Lower leg skin (tissue), 4 donors: ENCODE measurements at regions not wholly inside any gene's neighbourhood (a gene's known extent, or its start where the extent isn't known, plus 50 kb on each side); places are given as distances from the start of the nearest gene placed in this dataset.

Source experiments
- DNase-seq, 2 donors: peaks; one replicate each; pipeline ENCODE4 v3.0.0-alpha.2; 2019; ENCODE audit warnings: low spot score in 2 of 2
- H3K4me3 ChIP-seq: fragments of 200-600 bp; sonication (generic); 2 replicates; pipeline ENCODE4 v1.5.1; 2017; ENCODE audit warnings: mild to moderate bottlenecking, low read depth; ENCODE audit not compliant: poor library complexity, severe bottlenecking
- POLR2A ChIP-seq, 2 donors: fragments of 450-650 bp; IDR thresholded peaks; one replicate each; pipeline ENCODE4 v1.6.1; 2016 to 2017; ENCODE audit warnings: antibody characterized with exemption in 2 of 2, mild to moderate bottlenecking in 1 of 2, moderate library complexity in 1 of 2
- WGBS, 2 donors: methylation state at CpG; one replicate each; pipeline ENCODE4 v1.1.5; 2018; 5-methylcytosine and 5-hydroxymethylcytosine counted together
- intact Hi-C: fragments of 100-400 bp; cut with DNase I; formaldehyde crosslinking; loops from one replicate; pipeline ENCODE4 v1.15.0; 2023; ENCODE audit warnings: low total_unique reads
- TF ChIP-seq, protein P1 (sequence below), 3 donors: fragments of 450-650 bp; IDR thresholded peaks; one replicate each; pipeline ENCODE4 v1.5.1; 2016; ENCODE audit warnings: antibody characterized with exemption in 3 of 3, mild to moderate bottlenecking in 3 of 3, moderate library complexity in 2 of 3

DNA sequence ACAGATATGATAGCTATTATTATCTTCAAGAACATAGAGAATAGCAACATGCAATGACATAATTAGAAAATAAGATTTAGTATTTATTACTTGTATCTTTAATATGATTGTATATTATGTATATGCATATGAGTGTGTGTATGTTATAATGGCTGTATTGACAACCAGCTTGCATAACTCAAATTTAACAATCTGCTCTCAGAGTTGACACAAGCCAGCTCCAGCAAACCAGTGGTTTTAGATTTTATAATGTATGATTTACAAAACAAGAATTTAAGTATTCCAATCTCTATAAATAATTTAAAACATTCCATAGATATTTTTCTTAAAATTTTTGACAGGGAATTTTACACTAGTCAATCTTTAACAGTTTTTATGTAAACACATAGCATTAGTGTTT, 935.9 kb upstream of the EPHA5 start:
- no peak overlapping the region for H3K4me3 ChIP-seq
- TF ChIP-seq POLR2A (IDR thresholded peaks at IDR 0.05), result no peak
- TF ChIP-seq, protein P1, sequence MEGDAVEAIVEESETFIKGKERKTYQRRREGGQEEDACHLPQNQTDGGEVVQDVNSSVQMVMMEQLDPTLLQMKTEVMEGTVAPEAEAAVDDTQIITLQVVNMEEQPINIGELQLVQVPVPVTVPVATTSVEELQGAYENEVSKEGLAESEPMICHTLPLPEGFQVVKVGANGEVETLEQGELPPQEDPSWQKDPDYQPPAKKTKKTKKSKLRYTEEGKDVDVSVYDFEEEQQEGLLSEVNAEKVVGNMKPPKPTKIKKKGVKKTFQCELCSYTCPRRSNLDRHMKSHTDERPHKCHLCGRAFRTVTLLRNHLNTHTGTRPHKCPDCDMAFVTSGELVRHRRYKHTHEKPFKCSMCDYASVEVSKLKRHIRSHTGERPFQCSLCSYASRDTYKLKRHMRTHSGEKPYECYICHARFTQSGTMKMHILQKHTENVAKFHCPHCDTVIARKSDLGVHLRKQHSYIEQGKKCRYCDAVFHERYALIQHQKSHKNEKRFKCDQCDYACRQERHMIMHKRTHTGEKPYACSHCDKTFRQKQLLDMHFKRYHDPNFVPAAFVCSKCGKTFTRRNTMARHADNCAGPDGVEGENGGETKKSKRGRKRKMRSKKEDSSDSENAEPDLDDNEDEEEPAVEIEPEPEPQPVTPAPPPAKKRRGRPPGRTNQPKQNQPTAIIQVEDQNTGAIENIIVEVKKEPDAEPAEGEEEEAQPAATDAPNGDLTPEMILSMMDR (IDR thresholded peaks at IDR 0.05), result no peak
- DNase-seq, result no peak
- intact Hi-C loops, result no loop called here

DNA sequence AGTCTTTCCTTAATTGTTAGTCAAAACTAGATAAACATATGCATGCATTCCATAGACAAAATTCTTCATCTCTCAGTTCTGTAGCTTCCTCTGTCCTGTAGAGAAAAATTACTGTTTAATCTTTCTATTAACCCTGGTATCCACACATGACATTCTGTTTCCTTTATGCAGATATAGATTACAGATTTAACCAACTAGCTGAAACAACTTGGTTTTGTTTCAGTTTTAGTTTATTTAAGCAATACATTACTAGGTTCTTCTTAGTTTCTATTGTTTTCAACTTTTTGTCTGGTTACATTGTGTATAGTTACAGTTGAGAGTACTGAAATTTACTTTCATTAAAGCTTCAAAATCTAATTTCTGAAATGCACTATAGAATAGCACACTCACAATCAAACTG, 933.9 kb upstream of the EPHA5 start:
- H3K4me3 ChIP-seq, result no peak overlapping the region
- intact Hi-C loops, result no loop called here
- no peak for TF ChIP-seq POLR2A (IDR thresholded peaks at IDR 0.05)
- TF ChIP-seq, protein P1 (IDR thresholded peaks at IDR 0.05), result no peak
- no peak for DNase-seq

DNA sequence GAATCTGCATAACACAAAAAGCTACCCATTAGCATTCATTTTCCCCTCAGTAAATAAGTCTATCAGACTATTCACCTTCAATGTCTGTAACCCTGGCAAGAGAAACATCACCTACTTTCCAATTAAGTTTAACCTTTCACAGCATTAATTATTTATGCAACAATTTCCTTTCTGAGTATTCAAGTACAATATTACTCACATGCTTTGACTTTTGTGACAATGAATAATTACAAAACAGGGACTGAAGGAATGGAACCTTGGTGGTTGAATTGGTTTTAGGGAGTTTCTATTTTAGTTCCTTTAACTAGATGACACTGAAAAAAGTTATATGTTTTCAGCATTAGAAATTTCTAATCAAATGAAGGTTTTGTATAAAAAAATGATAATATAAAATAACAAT, 932.3 kb upstream of the EPHA5 start:
- no peak for DNase-seq
- intact Hi-C loops, result no loop called here
- no peak for TF ChIP-seq POLR2A (IDR thresholded peaks at IDR 0.05)
- TF ChIP-seq, protein P1 (IDR thresholded peaks at IDR 0.05), result no peak
- no peak overlapping the region for H3K4me3 ChIP-seq

DNA sequence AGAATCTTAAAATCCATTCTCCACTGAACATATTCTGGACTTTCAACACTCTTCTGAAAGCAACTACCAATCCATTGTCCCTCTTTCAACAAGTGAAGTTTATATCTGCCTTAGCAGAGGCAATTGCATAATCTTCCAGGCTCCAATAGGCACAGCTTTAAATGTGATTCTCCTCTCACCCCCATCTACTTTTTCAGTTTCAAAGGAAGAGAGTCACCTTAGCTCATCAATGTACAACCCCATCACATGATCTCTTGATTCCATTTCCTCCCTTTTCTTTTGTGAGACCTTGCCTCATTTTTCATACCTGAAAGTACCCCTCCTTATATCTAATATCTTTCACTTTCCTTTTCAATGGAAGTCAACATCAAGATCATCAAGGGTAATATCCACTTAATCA, 921.7 kb upstream of the EPHA5 start:
- H3K4me3 ChIP-seq, result no peak overlapping the region
- no peak for DNase-seq
- TF ChIP-seq, protein P1 (IDR thresholded peaks at IDR 0.05), result no peak
- no peak for TF ChIP-seq POLR2A (IDR thresholded peaks at IDR 0.05)
- intact Hi-C loops, result no loop called here

DNA sequence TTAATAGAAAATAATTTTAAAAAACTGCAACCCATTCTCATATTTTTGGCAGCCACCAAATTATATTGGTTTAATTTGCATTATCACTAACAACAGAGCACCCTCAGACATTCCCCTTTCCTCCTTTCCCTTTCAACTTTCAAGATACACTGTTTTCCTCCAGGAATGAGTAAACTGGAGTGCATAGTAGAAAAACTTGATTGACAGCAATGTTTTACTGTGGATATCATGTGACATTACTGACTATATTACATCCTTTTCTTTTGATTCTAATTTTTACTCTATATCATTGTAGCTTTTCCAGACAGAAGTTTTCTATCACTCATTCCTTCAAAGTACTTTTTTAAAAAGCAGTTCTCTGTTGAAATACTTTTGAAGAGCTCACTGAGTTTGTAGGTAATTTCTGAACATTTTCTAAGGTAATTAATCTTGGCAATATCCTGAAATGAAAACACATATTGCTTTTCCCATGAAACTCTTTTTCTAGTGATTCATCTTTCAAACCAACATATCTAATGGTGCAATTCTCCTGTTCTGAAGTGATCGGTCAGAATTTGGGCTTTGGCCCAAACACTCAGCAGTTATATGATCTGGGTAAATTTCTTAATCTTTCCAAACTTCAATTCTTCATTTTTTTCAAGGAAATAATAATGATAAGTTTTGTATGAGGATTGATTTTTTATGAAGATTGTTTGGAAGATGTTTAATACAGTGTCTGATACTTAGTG, 920.4 kb upstream of the EPHA5 start:
- no peak for DNase-seq
- 84 to 86% methylated on average over 1 of the region's 1 CpG for WGBS, 2 donors
- TF ChIP-seq, protein P1 (IDR thresholded peaks at IDR 0.05), result no peak
- TF ChIP-seq POLR2A (IDR thresholded peaks at IDR 0.05), result no peak
- intact Hi-C loops, result no loop called here
- no peak overlapping the region for H3K4me3 ChIP-seq

DNA sequence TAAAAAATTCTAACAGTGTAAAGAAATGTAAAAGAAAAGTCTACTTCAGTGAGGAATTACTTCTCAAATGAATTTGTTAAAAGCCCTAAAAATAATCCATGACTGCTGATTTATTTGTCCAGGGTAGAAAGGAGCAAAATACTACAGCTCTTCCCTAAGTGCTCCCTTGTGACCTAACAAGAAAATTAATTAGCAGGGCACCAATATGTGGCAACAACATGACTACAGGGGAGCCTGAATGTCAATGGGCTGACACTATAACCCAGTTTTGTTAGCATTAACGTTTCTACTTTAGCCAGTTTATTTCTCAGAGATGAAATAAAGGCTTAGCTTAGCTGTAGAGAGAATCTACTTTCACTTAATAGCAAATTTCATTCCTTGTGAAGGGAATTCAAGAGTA, 918.9 kb upstream of the EPHA5 start:
- H3K4me3 ChIP-seq, result no peak overlapping the region
- 45 to 51% methylated on average over 1 of the region's 1 CpG for WGBS, 2 donors
- TF ChIP-seq, protein P1 (IDR thresholded peaks at IDR 0.05), result no peak
- no peak for TF ChIP-seq POLR2A (IDR thresholded peaks at IDR 0.05)
- intact Hi-C loops, result no loop called here
- no peak for DNase-seq
